RPMI7951 (cell line): ENCODE measurements at regions not wholly inside any gene's neighbourhood (a gene's known extent, or its start where the extent isn't known, plus 50 kb on each side); places are given as distances from the start of the nearest gene placed in this dataset.
"Not testable (repeated sequence)": the region's sequence is repeated elsewhere in the genome, so short reads cannot be mapped to it uniquely, and the experiment has no call there.

Experiments used
- DNase-seq: peaks from one replicate; pipeline ENCODE4 v3.0.0-alpha.2; 2012; ENCODE audit warnings: low read depth

GRCh38 chrX:122187069-122187713 is 996.9 kb upstream of the GRIA3 start:
- no peak for DNase-seq

GRCh38 chrX:122188751-122189150 is 995.3 kb upstream of the GRIA3 start:
- peak; percentile 32 for DNase-seq

- DNase-seq, result no peak
Observed at GRCh38 chrX:122196343-122196742, 987.7 kb upstream of the GRIA3 start.

- no peak for DNase-seq
Observed at GRCh38 chrX:122203399-122203798, 980.7 kb upstream of the GRIA3 start.

- DNase-seq, result no peak
Observed at GRCh38 chrX:122218666-122219065, 965.4 kb upstream of the GRIA3 start.

- no peak for DNase-seq
Observed at GRCh38 chrX:122219226-122219625, 964.9 kb upstream of the GRIA3 start.

- DNase-seq, result no peak
Observed at GRCh38 chrX:122219735-122220134, 964.3 kb upstream of the GRIA3 start.

GRCh38 chrX:122220644-122221373 is 963.3 kb upstream of the GRIA3 start:
- peak; percentile 21 for DNase-seq

- not testable (repeated sequence) for DNase-seq
Observed at GRCh38 chrX:122221810-122222209, 962.3 kb upstream of the GRIA3 start.

GRCh38 chrX:122224137-122224536 is 959.9 kb upstream of the GRIA3 start:
- peak; percentile 24 for DNase-seq

- DNase-seq, result peak; percentile 51
Observed at GRCh38 chrX:122238801-122239200, 945.3 kb upstream of the GRIA3 start.

- DNase-seq, result no peak
Observed at GRCh38 chrX:122241959-122242358, 942.1 kb upstream of the GRIA3 start.

GRCh38 chrX:122244080-122244479 is 940.0 kb upstream of the GRIA3 start:
- no peak for DNase-seq

- DNase-seq, result no peak
Observed at GRCh38 chrX:122245175-122245574, 938.9 kb upstream of the GRIA3 start.

GRCh38 chrX:122245943-122246342 is 938.1 kb upstream of the GRIA3 start:
- no peak for DNase-seq

GRCh38 chrX:122246937-122247336 is 937.1 kb upstream of the GRIA3 start:
- DNase-seq, result no peak

GRCh38 chrX:122248681-122249080 is 935.4 kb upstream of the GRIA3 start:
- no peak for DNase-seq

- no peak for DNase-seq
Observed at GRCh38 chrX:122252454-122252853, 931.6 kb upstream of the GRIA3 start.

GRCh38 chrX:122268353-122268752 is 915.7 kb upstream of the GRIA3 start:
- no peak for DNase-seq

- no peak for DNase-seq
Observed at GRCh38 chrX:122269243-122269781, 914.8 kb upstream of the GRIA3 start.

- no peak for DNase-seq
Observed at GRCh38 chrX:122270809-122271494, 913.1 kb upstream of the GRIA3 start.

GRCh38 chrX:122272011-122272410 is 912.1 kb upstream of the GRIA3 start:
- peak; percentile 3 for DNase-seq

GRCh38 chrX:122279746-122280145 is 904.3 kb upstream of the GRIA3 start:
- DNase-seq, result no peak
